ENCODE measurements at regions not wholly inside any gene's neighbourhood (a gene's known extent, or its start where the extent isn't known, plus 50 kb on each side); places are given as distances from the start of the nearest gene placed in this dataset.
"Not testable (repeated sequence)": the region's sequence is repeated elsewhere in the genome, so short reads cannot be mapped to it uniquely, and the experiment has no call there.

DNA sequence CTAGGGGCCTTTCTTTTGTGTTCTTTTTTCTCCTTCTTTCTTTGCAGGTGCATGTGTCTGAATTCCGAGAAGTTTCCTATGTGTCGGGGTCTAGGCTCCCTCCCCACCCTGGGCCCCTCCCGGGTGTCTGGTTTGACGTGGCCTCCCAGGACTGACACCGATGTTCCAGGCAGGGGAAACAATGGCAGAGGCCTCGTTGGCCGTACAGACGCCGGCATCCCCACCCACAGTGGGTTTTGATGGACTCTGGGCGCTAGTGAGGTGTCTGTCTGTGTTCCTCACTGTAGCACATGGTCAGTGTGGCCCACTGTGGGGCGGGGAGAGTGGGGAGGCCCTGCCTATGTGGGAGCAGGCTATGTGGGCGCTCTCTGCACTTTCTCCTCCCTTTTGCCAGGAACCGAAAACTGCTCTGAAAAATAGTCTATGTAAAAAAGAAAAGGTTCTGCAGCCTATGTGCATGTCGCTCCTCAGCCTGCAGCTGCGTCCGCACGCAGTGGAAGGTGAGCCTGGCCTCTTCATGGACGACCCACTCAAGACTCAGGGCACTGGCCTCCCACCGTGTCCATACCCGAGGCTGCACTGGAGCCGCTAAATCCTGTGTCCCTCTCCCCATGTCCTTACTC is 90.9 kb upstream of the ASB18 start:
- H3K27me3 ChIP-seq (ENCODE audit: insufficient read depth, poor library complexity, severe bottlenecking) = no peaks in the 10 kb centered on the region
- H3K4me3 ChIP-seq (replicated peaks; ENCODE audit: insufficient read depth, low read length) = no peak overlapping the region
- no peak overlapping the region for H3K27ac ChIP-seq (replicated peaks)
- no peak for TF ChIP-seq SPI1 (IDR thresholded peaks at IDR 0.05; ENCODE audit: borderline replicate concordance, low read depth)
- TF ChIP-seq, protein P1, sequence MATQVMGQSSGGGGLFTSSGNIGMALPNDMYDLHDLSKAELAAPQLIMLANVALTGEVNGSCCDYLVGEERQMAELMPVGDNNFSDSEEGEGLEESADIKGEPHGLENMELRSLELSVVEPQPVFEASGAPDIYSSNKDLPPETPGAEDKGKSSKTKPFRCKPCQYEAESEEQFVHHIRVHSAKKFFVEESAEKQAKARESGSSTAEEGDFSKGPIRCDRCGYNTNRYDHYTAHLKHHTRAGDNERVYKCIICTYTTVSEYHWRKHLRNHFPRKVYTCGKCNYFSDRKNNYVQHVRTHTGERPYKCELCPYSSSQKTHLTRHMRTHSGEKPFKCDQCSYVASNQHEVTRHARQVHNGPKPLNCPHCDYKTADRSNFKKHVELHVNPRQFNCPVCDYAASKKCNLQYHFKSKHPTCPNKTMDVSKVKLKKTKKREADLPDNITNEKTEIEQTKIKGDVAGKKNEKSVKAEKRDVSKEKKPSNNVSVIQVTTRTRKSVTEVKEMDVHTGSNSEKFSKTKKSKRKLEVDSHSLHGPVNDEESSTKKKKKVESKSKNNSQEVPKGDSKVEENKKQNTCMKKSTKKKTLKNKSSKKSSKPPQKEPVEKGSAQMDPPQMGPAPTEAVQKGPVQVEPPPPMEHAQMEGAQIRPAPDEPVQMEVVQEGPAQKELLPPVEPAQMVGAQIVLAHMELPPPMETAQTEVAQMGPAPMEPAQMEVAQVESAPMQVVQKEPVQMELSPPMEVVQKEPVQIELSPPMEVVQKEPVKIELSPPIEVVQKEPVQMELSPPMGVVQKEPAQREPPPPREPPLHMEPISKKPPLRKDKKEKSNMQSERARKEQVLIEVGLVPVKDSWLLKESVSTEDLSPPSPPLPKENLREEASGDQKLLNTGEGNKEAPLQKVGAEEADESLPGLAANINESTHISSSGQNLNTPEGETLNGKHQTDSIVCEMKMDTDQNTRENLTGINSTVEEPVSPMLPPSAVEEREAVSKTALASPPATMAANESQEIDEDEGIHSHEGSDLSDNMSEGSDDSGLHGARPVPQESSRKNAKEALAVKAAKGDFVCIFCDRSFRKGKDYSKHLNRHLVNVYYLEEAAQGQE (IDR thresholded peaks at IDR 0.05; ENCODE audit: insufficient replicate concordance, low read depth) = no peak
- no peak for TF ChIP-seq GABPA (IDR thresholded peaks at IDR 0.05; ENCODE audit: low read depth)
- TF ChIP-seq, protein P2, sequence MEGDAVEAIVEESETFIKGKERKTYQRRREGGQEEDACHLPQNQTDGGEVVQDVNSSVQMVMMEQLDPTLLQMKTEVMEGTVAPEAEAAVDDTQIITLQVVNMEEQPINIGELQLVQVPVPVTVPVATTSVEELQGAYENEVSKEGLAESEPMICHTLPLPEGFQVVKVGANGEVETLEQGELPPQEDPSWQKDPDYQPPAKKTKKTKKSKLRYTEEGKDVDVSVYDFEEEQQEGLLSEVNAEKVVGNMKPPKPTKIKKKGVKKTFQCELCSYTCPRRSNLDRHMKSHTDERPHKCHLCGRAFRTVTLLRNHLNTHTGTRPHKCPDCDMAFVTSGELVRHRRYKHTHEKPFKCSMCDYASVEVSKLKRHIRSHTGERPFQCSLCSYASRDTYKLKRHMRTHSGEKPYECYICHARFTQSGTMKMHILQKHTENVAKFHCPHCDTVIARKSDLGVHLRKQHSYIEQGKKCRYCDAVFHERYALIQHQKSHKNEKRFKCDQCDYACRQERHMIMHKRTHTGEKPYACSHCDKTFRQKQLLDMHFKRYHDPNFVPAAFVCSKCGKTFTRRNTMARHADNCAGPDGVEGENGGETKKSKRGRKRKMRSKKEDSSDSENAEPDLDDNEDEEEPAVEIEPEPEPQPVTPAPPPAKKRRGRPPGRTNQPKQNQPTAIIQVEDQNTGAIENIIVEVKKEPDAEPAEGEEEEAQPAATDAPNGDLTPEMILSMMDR (IDR thresholded peaks at IDR 0.05; ENCODE audit: insufficient read depth, low read length) = no peak
- no peak for TF ChIP-seq POLR2AphosphoS5 (IDR thresholded peaks at IDR 0.05; ENCODE audit: low read depth)
- no peak for DNase-seq (ENCODE audit: low read depth in 1 of 2, low spot score in 1 of 2)

DNA sequence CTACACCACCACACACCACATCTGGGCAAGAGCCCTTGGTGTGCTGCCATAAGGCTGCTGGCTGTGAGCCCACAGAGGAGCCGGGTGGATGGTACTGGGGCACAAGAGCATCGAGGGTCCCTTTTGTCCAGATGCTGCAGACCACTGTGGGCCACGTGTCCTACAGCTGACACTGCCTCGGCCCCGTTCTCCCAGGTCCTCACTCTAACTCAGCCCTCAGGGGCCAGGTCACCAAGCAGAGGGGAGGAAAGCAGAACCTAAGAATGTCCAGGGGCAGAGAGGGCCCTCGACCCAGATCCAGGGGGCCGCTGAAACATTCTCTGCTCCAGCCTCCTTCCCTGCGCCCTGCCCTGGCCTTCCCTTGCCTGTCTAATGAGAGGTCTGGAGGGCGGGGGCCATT is 91.7 kb upstream of the ASB18 start:
- TF ChIP-seq, protein P1 (IDR thresholded peaks at IDR 0.05; ENCODE audit: insufficient replicate concordance, low read depth) = no peak
- TF ChIP-seq GABPA (IDR thresholded peaks at IDR 0.05; ENCODE audit: low read depth) = no peak
- TF ChIP-seq, protein P2 (IDR thresholded peaks at IDR 0.05; ENCODE audit: insufficient read depth, low read length) = no peak
- TF ChIP-seq SPI1 (IDR thresholded peaks at IDR 0.05; ENCODE audit: borderline replicate concordance, low read depth) = no peak
- TF ChIP-seq POLR2AphosphoS5 (IDR thresholded peaks at IDR 0.05; ENCODE audit: low read depth) = no peak
- DNase-seq (ENCODE audit: low read depth in 1 of 2, low spot score in 1 of 2) = no peak
- Histone ChIP-seq H3K27ac (replicated peaks) (no peak overlapping the region), H3K27me3 (ENCODE audit: insufficient read depth, poor library complexity, severe bottlenecking) (no peaks in the 10 kb centered on the region), H3K4me3 (replicated peaks; ENCODE audit: insufficient read depth, low read length) (no peak overlapping the region)

DNA sequence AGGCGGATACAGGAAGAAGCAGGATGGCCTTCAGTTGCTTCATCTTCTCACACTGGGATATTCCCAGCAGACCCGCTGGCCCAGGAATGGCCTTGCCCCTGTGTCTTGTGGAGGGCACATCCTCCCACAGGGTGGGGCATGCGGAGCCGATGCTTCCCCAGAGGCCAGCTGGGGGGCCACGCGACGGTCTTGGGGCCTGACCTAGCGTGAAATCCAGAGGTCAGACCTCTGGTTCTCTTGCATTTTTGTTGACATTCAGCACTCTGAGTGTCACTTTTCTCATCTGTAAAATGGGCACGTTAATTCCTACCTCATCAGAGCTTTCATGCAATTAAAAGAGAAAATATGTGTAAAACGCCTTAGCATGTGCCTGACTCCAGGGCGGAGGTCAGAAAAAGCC is 92.1 kb upstream of the ASB18 start:
- DNase-seq (ENCODE audit: low read depth in 1 of 2, low spot score in 1 of 2); H3K27me3 ChIP-seq (ENCODE audit: insufficient read depth, poor library complexity, severe bottlenecking); H3K4me3 ChIP-seq (replicated peaks; ENCODE audit: insufficient read depth, low read length); H3K27ac ChIP-seq (replicated peaks): not testable (repeated sequence)

DNA sequence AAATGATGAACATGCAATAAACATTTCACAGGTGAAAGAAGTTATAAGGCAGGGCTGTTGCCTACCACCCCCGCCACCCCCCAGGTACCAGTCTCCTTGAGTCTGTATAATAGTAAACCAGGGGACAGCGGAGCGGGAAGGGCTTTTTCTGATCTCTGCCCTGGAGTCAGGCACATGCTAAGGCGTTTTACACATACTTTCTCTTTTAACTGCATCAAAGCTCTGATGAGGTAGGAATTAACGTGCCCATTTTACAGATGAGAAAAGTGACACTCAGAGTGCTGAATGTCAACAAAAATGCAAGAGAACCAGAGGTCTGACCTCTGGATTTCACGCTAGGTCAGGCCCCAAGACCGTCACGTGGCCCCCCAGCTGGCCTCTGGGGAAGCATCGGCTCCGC is 94.3 kb upstream of the ASB18 start:
- H3K27ac ChIP-seq (replicated peaks); DNase-seq (ENCODE audit: low read depth in 1 of 2, low spot score in 1 of 2); H3K27me3 ChIP-seq (ENCODE audit: insufficient read depth, poor library complexity, severe bottlenecking); H3K4me3 ChIP-seq (replicated peaks; ENCODE audit: insufficient read depth, low read length): not testable (repeated sequence)

DNA sequence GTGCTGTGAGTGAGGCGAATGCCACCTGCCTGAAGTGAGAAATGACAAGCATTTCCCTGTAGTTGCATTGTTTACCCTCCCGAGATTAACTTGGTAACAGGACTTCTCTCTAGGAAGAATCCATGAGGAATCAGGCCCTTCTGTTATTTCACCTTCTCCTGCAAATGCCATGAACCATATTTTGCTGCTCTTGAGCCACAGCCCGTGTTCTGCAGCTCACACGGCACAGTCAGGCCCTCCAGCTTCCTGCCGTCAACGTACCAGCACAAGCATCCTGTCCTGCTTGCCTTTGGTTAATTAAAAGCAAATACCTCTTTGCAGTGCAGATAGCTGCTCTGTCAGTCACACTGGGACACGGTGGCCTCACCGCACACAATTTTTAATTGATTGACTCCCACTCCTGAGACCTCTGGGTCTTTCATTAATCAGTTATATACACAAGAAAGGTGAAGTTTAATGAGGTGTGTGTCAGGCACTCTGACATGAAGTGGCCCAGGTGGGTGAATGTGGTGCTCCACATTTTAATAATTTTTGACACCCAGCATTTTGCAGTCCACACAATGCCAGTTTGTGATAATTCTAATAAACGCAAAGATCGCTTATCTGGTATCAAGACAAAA is 95.3 kb upstream of the ASB18 start:
- H3K27ac ChIP-seq (replicated peaks) = no peak overlapping the region
- H3K4me3 ChIP-seq (replicated peaks; ENCODE audit: insufficient read depth, low read length) = no peak overlapping the region

More for the DNA sequence above, 95.3 kb upstream of the ASB18 start:
- TF ChIP-seq, protein P1 (IDR thresholded peaks at IDR 0.05; ENCODE audit: insufficient replicate concordance, low read depth) = no peak
- no peak for TF ChIP-seq SPI1 (IDR thresholded peaks at IDR 0.05; ENCODE audit: borderline replicate concordance, low read depth)
- no peaks in the 10 kb centered on the region for H3K27me3 ChIP-seq (ENCODE audit: insufficient read depth, poor library complexity, severe bottlenecking)
- DNase-seq (ENCODE audit: low read depth in 1 of 2, low spot score in 1 of 2) = no peak

Data from HL-60 (cell line).